A549 (cell line): ENCODE measurements at regions not wholly inside any gene's neighbourhood (a gene's known extent, or its start where the extent isn't known, plus 50 kb on each side); places are given as distances from the start of the nearest gene placed in this dataset.

Experiments used
- ATAC-seq, 2 experiments: fragments of 200-7000 bp in 1 of 2; fragments of >200 bp in 1 of 2; cut with Nextera tagmentation in 1 of 2; cut with Tn5 transposase in 1 of 2; 3 replicates each; pipeline versions ENCODE4 v1.8.0 to v1.9.1; 2018 to 2020; ENCODE audit warnings: mild to moderate bottlenecking in 1 of 2, moderate library complexity in 1 of 2
- CTCF ChIA-PET: fragments of 300-600 bp; sonication (Branson Sonifier 250); formaldehyde crosslinking; extraction: SDS; loops from one replicate; lab custom pipeline; 2021; ENCODE audit warnings: antibody characterized with exemption, inconsistent platforms; lab: Yijun Ruan, JAX
- POLR2A ChIA-PET: fragments of 350-600 bp; formaldehyde crosslinking; extraction: SDS; loops from one replicate; lab custom pipeline; 2021; ENCODE audit warnings: antibody characterized with exemption, inconsistent platforms; lab: Yijun Ruan, JAX
- DNase-seq, 2 experiments: peaks; one replicate each; pipeline versions ENCODE4 v3.0.0 to v3.0.0-alpha.2; 2011 to 2016; ENCODE audit warnings: low read depth in 1 of 2, low spot score in 1 of 2
- FAIRE-seq: peaks from 2 replicates; lab custom pipeline; 2011; peaks lifted over from hg19 to GRCh38; lab: Jason Lieb, UNC
- H3K27ac ChIP-seq, 2 experiments: fragments of >200 bp; sonication (Bioruptor Twin); formaldehyde crosslinking; 3 replicates each; pipeline ENCODE4 v1.5.1; 2016 to 2017
- H3K4me1 ChIP-seq: fragments of >200 bp; sonication (Bioruptor Twin); formaldehyde crosslinking; 3 replicates; pipeline ENCODE4 v1.6.1; 2016
- H3K4me2 ChIP-seq: fragments of >200 bp; sonication (Bioruptor Twin); formaldehyde crosslinking; 3 replicates; pipeline ENCODE4 v1.6.1; 2016
- H3K4me3 ChIP-seq: fragments of >200 bp; sonication (Bioruptor Twin); formaldehyde crosslinking; 3 replicates; pipeline ENCODE4 v1.5.1; 2016
- H3K9me3 ChIP-seq: fragments of >200 bp; sonication (Bioruptor Twin); formaldehyde crosslinking; 3 replicates; pipeline ENCODE4 v1.6.1; 2016
- CTCF ChIP-seq: fragments of >200 bp; sonication (Bioruptor Twin); formaldehyde crosslinking; IDR thresholded peaks from 3 replicates; pipeline ENCODE4 v1.5.1; 2016
- EHF ChIP-seq: fragments of 250-450 bp; sonication (Bioruptor Pico); IDR thresholded peaks from 2 replicates; pipeline ENCODE4 v1.5.0; 2020; ENCODE audit warnings: mild to moderate bottlenecking
- ESRRA ChIP-seq: fragments of 150-350 bp; IDR thresholded peaks from 2 replicates; pipeline ENCODE4 v1.6.1; 2014; ENCODE audit warnings: mild to moderate bottlenecking, low read length, borderline replicate concordance
- FOSB ChIP-seq: fragments of 250-450 bp; sonication (Bioruptor Pico); IDR thresholded peaks from 2 replicates; pipeline ENCODE4 v1.5.0; 2020; ENCODE audit warnings: mild to moderate bottlenecking, moderate library complexity
- FOSL2 ChIP-seq, 2 experiments: fragments of 450-650 bp in 1 of 2; fragments of >200 bp in 1 of 2; sonication (Bioruptor Twin) in 1 of 2; formaldehyde crosslinking; IDR thresholded peaks; 2 replicates each; pipeline versions ENCODE4 v1.5.0 to v1.6.1; 2016 to 2020; ENCODE audit warnings: mild to moderate bottlenecking in 1 of 2, moderate library complexity in 1 of 2
- FOXS1 ChIP-seq: fragments of 250-450 bp; sonication (Bioruptor Pico); IDR thresholded peaks from 2 replicates; pipeline ENCODE4 v1.5.0; 2020; ENCODE audit warnings: mild to moderate bottlenecking, moderate library complexity
- GATA3 ChIP-seq: IDR thresholded peaks from 2 replicates; pipeline ENCODE4 v1.6.1; 2012; ENCODE audit warnings: borderline replicate concordance
- HEYL ChIP-seq: fragments of 250-450 bp; sonication (Bioruptor Pico); IDR thresholded peaks from 2 replicates; pipeline ENCODE4 v1.8.0; 2021; ENCODE audit warnings: mild to moderate bottlenecking, moderate library complexity
- HMGXB4 ChIP-seq: fragments of 250-450 bp; sonication (Bioruptor Pico); IDR thresholded peaks from 2 replicates; pipeline ENCODE4 v1.5.0; 2021; ENCODE audit warnings: mild to moderate bottlenecking, moderate library complexity, borderline replicate concordance
- HOXB13 ChIP-seq: fragments of 250-450 bp; sonication (Bioruptor Pico); IDR thresholded peaks from 2 replicates; pipeline ENCODE4 v1.5.0; 2020; ENCODE audit warnings: low read depth, mild to moderate bottlenecking, moderate library complexity
- HOXB5 ChIP-seq: fragments of 250-450 bp; sonication (Bioruptor Pico); IDR thresholded peaks from 2 replicates; pipeline ENCODE4 v1.5.0; 2020; ENCODE audit warnings: mild to moderate bottlenecking, moderate library complexity
- JUN ChIP-seq, 2 experiments: fragments of >200 bp; sonication (Bioruptor Twin); formaldehyde crosslinking; IDR thresholded peaks; 2 replicates in 1 of 2; 3 replicates in 1 of 2; pipeline ENCODE4 v1.6.1; 2016 to 2017
- KDM1A ChIP-seq: fragments of 200-600 bp; sonication (generic); IDR thresholded peaks from 2 replicates; pipeline ENCODE4 v1.6.1; 2016; ENCODE audit warnings: low read depth, mild to moderate bottlenecking
- MAX ChIP-seq: IDR thresholded peaks from 2 replicates; pipeline ENCODE4 v1.6.1; 2012
- NFE2L2 ChIP-seq: fragments of 150-350 bp; conservative IDR thresholded peaks from 2 replicates; pipeline ENCODE4 v1.6.1; 2014; ENCODE audit warnings: low read length
- NPAS2 ChIP-seq: fragments of 250-450 bp; sonication (Bioruptor Pico); IDR thresholded peaks from 2 replicates; pipeline ENCODE4 v1.8.0; 2022; ENCODE audit warnings: mild to moderate bottlenecking, moderate library complexity, borderline replicate concordance
- NR3C1 ChIP-seq: fragments of >200 bp; sonication (Bioruptor Twin); formaldehyde crosslinking; IDR thresholded peaks from 3 replicates; pipeline ENCODE4 v1.6.1; 2017
- POLR2A ChIP-seq: IDR thresholded peaks from 2 replicates; pipeline ENCODE4 v1.6.1; 2012; ENCODE audit warnings: mild to moderate bottlenecking, low read length
- RAD21 ChIP-seq, 2 experiments: fragments of >200 bp in 1 of 2; sonication (Bioruptor Twin) in 1 of 2; formaldehyde crosslinking in 1 of 2; IDR thresholded peaks in 1 of 2; conservative IDR thresholded peaks in 1 of 2; 2 replicates in 1 of 2; 3 replicates in 1 of 2; pipeline ENCODE4 v1.6.1; 2012 to 2018; ENCODE audit warnings: inconsistent platforms in 1 of 2
- RARB ChIP-seq: fragments of 250-450 bp; sonication (Bioruptor Pico); IDR thresholded peaks from 2 replicates; pipeline ENCODE4 v1.8.0; 2021; ENCODE audit warnings: mild to moderate bottlenecking, moderate library complexity
- RNF2 ChIP-seq: fragments of 200-600 bp; sonication (generic); IDR thresholded peaks from 2 replicates; pipeline ENCODE4 v1.6.1; 2016; ENCODE audit warnings: low read depth, mild to moderate bottlenecking, antibody characterized with exemption, moderate library complexity, borderline replicate concordance
- SREBF2 ChIP-seq: fragments of 450-650 bp; IDR thresholded peaks from 2 replicates; pipeline ENCODE4 v1.6.1; 2014; ENCODE audit warnings: mild to moderate bottlenecking, moderate library complexity
- TFCP2L1 ChIP-seq: fragments of 250-450 bp; sonication (Bioruptor Pico); IDR thresholded peaks from 2 replicates; pipeline ENCODE4 v1.5.0; 2021; ENCODE audit warnings: mild to moderate bottlenecking
- USF2 ChIP-seq: fragments of 450-650 bp; IDR thresholded peaks from 2 replicates; pipeline ENCODE4 v1.6.1; 2014; ENCODE audit warnings: antibody characterized with exemption
- ZNF302 ChIP-seq: fragments of 250-450 bp; sonication (Bioruptor Pico); IDR thresholded peaks from 2 replicates; pipeline ENCODE4 v1.9.0; 2021; ENCODE audit warnings: inconsistent platforms, mild to moderate bottlenecking, moderate library complexity
- ZSCAN20 ChIP-seq: fragments of 250-450 bp; sonication (Bioruptor Pico); IDR thresholded peaks from 2 replicates; pipeline ENCODE4 v1.8.0; 2022; ENCODE audit warnings: mild to moderate bottlenecking, moderate library complexity
- WGBS: methylation state at CpG from one replicate; pipeline ENCODE4 v1.1.6; 2017; ENCODE audit errors: missing lambda C conversion rate; 5-methylcytosine and 5-hydroxymethylcytosine counted together
- TF ChIP-seq, protein P1 (sequence below): fragments of 250-450 bp; sonication (Bioruptor Pico); IDR thresholded peaks from 2 replicates; pipeline ENCODE4 v1.5.0; 2020; ENCODE audit warnings: low read depth, mild to moderate bottlenecking, moderate library complexity
- TF ChIP-seq, protein P2 (sequence below): IDR thresholded peaks from 2 replicates; pipeline ENCODE4 v1.6.1; 2012; ENCODE audit warnings: low read depth, borderline replicate concordance
- TF ChIP-seq, protein P3 (sequence below): fragments of >200 bp; sonication (Bioruptor Twin); formaldehyde crosslinking; IDR thresholded peaks from 3 replicates; pipeline ENCODE4 v1.6.1; 2016

- CTCF ChIA-PET: interaction anchor here (0.7 kb wide), 1 partner anchor 8 kb away, joined by 4 read pairs; no protein-coding TSS in a partner anchor
- FAIRE-seq (no peak), ATAC-seq (no peak), DNase-seq (no peak)
- TF ChIP-seq TFCP2L1 (CRISPR knock-in tag) (no peak), FOXS1 (no peak), NFE2L2 (no peak), ZSCAN20 (CRISPR knock-in tag) (no peak), RAD21 (conservative IDR thresholded peaks at IDR 0.05 in 1 of 2, IDR thresholded peaks at IDR 0.05 in 1 of 2) (no peak), USF2 (no peak), SREBF2 (no peak), HOXB13 (CRISPR knock-in tag) (no peak), HOXB5 (no peak), ESRRA (no peak), KDM1A (no peak), FOSL2 (IDR thresholded peaks at IDR 0.05) (no peak), FOSL2 (CRISPR knock-in tag; IDR thresholded peaks at IDR 0.05) (no peak), HMGXB4 (CRISPR knock-in tag) (no peak)
- TF ChIP-seq, protein P1, sequence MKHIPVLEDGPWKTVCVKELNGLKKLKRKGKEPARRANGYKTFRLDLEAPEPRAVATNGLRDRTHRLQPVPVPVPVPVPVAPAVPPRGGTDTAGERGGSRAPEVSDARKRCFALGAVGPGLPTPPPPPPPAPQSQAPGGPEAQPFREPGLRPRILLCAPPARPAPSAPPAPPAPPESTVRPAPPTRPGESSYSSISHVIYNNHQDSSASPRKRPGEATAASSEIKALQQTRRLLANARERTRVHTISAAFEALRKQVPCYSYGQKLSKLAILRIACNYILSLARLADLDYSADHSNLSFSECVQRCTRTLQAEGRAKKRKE (CRISPR knock-in tag): no peak
- TF ChIP-seq, protein P2, sequence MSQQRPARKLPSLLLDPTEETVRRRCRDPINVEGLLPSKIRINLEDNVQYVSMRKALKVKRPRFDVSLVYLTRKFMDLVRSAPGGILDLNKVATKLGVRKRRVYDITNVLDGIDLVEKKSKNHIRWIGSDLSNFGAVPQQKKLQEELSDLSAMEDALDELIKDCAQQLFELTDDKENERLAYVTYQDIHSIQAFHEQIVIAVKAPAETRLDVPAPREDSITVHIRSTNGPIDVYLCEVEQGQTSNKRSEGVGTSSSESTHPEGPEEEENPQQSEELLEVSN: no peak
- WGBS: 12% methylated on average over 1 of the region's 1 CpG
- no peak overlapping the region for H3K4me3 ChIP-seq
- no peaks in the 10 kb centered on the region for H3K4me1 ChIP-seq
- H3K4me2 ChIP-seq: no peak overlapping the region
- POLR2A ChIA-PET: no interaction called here
- no peak overlapping the region for H3K27ac ChIP-seq
- H3K9me3 ChIP-seq: no peaks in the 10 kb centered on the region
Measured at GRCh38 chr10:81096558-81096957, 558.9 kb downstream of the SH2D4B start.

- Histone ChIP-seq H3K4me2 (no peak overlapping the region), H3K4me1 (no peaks in the 10 kb centered on the region), H3K4me3 (no peak overlapping the region), H3K9me3 (no peaks in the 10 kb centered on the region), H3K27ac (no peak overlapping the region)
- ChIA-PET CTCF (no interaction called here), POLR2A (no interaction called here)
- no peak for TF ChIP-seq NR3C1
- TF ChIP-seq RNF2: no peak
- FAIRE-seq: no peak
- no peak for DNase-seq
- ATAC-seq: no peak
Measured at GRCh38 chr10:81101062-81101461, 563.4 kb downstream of the SH2D4B start.

DNA sequence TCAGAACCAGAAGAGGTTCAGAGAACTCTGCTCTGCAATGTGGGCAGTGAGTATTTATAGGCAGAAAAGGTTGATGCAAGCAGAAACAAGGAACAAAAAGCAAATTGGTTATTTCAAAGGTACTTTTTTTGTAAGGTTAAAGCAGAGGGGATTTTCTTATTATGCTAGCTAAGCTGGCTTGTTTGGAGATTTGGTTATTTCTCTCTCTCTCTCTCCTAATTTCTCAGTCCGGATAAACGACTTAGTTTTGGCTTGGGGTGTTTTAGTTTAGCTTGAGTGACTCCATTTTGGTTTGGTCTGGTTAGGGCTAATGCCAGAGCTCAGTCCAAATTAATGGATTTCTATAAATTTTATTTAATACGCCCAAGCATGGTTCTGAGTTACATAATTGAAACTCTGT is 566.8 kb downstream of the SH2D4B start:
- DNase-seq (no peak), ATAC-seq (no peak), FAIRE-seq (no peak)
- Histone ChIP-seq H3K4me1 (0 out of 3 replicates have a peak, but pooled peaks cover 3% of the 10 kb centered on the region), H3K4me3 (no peak overlapping the region), H3K27ac (no peak overlapping the region), H3K4me2 (no peak overlapping the region), H3K9me3 (no peaks in the 10 kb centered on the region)
- WGBS: 11% methylated on average over 3 of the region's 3 CpGs
- CTCF ChIA-PET: interaction anchor here (1.6 kb wide), 1 partner anchor 8 kb away, joined by 4 read pairs; no protein-coding TSS in a partner anchor
- POLR2A ChIA-PET: no interaction called here
- TF ChIP-seq EHF (CRISPR knock-in tag) (no peak), FOSB (CRISPR knock-in tag) (no peak), NPAS2 (CRISPR knock-in tag) (no peak), FOSL2 (IDR thresholded peaks at IDR 0.05) (no peak), FOSL2 (CRISPR knock-in tag; IDR thresholded peaks at IDR 0.05) (no peak), MAX (no peak), JUN (IDR thresholded peaks at IDR 0.05) (no peak), POLR2A (no peak), CTCF (no peak), TFCP2L1 (CRISPR knock-in tag) (no peak), NFE2L2 (no peak), ZNF302 (CRISPR knock-in tag) (no peak), GATA3 (no peak), HEYL (CRISPR knock-in tag) (no peak), RARB (no peak)
- TF ChIP-seq, protein P3, sequence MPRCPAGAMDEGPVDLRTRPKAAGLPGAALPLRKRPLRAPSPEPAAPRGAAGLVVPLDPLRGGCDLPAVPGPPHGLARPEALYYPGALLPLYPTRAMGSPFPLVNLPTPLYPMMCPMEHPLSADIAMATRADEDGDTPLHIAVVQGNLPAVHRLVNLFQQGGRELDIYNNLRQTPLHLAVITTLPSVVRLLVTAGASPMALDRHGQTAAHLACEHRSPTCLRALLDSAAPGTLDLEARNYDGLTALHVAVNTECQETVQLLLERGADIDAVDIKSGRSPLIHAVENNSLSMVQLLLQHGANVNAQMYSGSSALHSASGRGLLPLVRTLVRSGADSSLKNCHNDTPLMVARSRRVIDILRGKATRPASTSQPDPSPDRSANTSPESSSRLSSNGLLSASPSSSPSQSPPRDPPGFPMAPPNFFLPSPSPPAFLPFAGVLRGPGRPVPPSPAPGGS: no peak
